DND-41 (cell line): ENCODE measurements at regions not wholly inside any gene's neighbourhood (a gene's known extent, or its start where the extent isn't known, plus 50 kb on each side); places are given as distances from the start of the nearest gene placed in this dataset.
"Not testable (repeated sequence)": the region's sequence is repeated elsewhere in the genome, so short reads cannot be mapped to it uniquely, and the experiment has no call there.

Experiments
- ATAC-seq: fragments of 200-7000 bp; cut with Tn5 transposase; 3 replicates; pipeline ENCODE4 v1.9.1; 2021; ENCODE audit warnings: low read depth; ENCODE audit not compliant: insufficient read depth
- DNase-seq: peaks from one replicate; pipeline ENCODE4 v3.0.0-alpha.2; 2020
- H2AFZ ChIP-seq: 2 replicates; pipeline ENCODE4 v1.6.0; 2012; ENCODE audit warnings: low read depth, low read length
- H3K27ac ChIP-seq: 2 replicates; pipeline ENCODE4 v1.5.1; 2012; ENCODE audit warnings: low read length, inconsistent platforms
- H3K27me3 ChIP-seq: fragments of 200-600 bp; sonication (generic); 2 replicates; pipeline ENCODE4 v1.6.0; 2012; ENCODE audit warnings: low read length, mild to moderate bottlenecking, inconsistent platforms; ENCODE audit not compliant: insufficient read depth, poor library complexity
- H3K36me3 ChIP-seq: 2 replicates; pipeline ENCODE4 v1.5.1; 2012; ENCODE audit warnings: low read length, inconsistent platforms; ENCODE audit not compliant: insufficient read depth
- H3K4me1 ChIP-seq: 2 replicates; pipeline ENCODE4 v1.5.1; 2012; ENCODE audit warnings: mild to moderate bottlenecking, low read length; ENCODE audit not compliant: insufficient read depth
- H3K4me2 ChIP-seq: 2 replicates; pipeline ENCODE4 v1.6.0; 2012; ENCODE audit warnings: mild to moderate bottlenecking, moderate library complexity, low read length, inconsistent platforms; ENCODE audit not compliant: insufficient read depth
- H3K4me3 ChIP-seq, 2 experiments: fragments of 200-600 bp in 1 of 2; shearing (Covaris generic) in 1 of 2; 2 replicates each; pipeline ENCODE4 v1.5.1; 2012 to 2016; ENCODE audit warnings: inconsistent platforms in 2 of 2, low read length in 2 of 2, mild to moderate bottlenecking in 2 of 2, low read depth in 1 of 2, moderate library complexity in 1 of 2
- H3K79me2 ChIP-seq: 2 replicates; pipeline ENCODE4 v1.6.0; 2012; ENCODE audit warnings: low read length, inconsistent platforms; ENCODE audit not compliant: insufficient read depth
- H3K9ac ChIP-seq: 2 replicates; pipeline ENCODE4 v1.6.0; 2012; ENCODE audit warnings: low read depth, mild to moderate bottlenecking, inconsistent platforms, low read length, moderate library complexity
- H3K9me3 ChIP-seq: 2 replicates; pipeline ENCODE4 v1.5.1; 2012; ENCODE audit warnings: low read length, moderate library complexity, mild to moderate bottlenecking, inconsistent platforms; ENCODE audit not compliant: insufficient read depth, severe bottlenecking
- H4K20me1 ChIP-seq: 2 replicates; pipeline ENCODE4 v1.6.0; 2012; ENCODE audit warnings: low read length; ENCODE audit not compliant: insufficient read depth
- EZH2 ChIP-seq: IDR thresholded peaks from 3 replicates; pipeline ENCODE4 v1.6.1; 2012; ENCODE audit warnings: borderline replicate concordance, low read depth, mild to moderate bottlenecking, moderate library complexity, low read length, inconsistent platforms; ENCODE audit not compliant: severe bottlenecking
- TF ChIP-seq, protein P1 (sequence below): IDR thresholded peaks from 2 replicates; pipeline ENCODE4 v1.5.1; 2012; ENCODE audit warnings: borderline replicate concordance, low read length, moderate library complexity, mild to moderate bottlenecking; ENCODE audit not compliant: poor library complexity, severe bottlenecking; ENCODE audit errors: extremely low read depth

DNA sequence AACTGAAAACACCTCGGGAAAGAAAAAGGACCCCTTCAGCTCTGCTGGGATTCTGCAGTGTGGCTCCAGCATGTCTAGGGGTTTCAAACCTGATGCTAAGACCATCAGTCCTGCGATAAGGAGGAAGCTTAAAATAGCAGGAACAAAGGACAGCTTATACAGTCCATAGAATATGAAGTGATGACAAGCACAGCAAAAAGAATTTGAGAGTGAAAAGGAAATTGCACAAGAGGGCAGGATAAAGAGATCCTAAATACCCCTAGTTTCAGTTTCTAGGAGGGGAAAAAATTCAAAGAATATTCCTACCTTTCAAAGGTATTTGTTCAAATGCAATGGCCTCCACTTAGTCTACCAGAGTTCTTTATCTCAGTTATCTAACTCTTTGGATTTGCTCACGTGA lies 171.4 kb downstream of the TGFB2 start:
- no peak for DNase-seq
- no peak overlapping the region for H2AFZ ChIP-seq
- no peak overlapping the region for H3K27ac ChIP-seq

DNA sequence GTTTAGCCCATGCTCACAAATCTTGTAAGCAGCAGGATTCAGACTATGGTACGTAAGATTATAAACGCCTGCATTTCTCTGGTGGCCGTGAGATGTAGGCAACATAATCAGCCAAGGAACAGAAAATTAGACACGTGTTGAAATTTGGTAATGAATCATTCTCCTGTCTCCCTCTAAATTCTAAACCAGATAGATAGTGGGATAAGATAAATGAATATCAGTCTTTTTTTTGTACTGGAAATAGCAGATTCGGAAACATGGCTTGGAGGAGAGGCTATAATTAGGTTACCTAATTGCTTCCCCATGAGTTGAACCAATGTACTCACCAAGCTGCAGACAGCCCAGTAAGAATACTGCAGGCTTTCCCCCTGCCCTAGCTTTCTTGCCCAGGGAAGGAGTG lies 172.3 kb downstream of the TGFB2 start:
- ATAC-seq = no peak
- no peak for TF ChIP-seq EZH2
- TF ChIP-seq, protein P1, sequence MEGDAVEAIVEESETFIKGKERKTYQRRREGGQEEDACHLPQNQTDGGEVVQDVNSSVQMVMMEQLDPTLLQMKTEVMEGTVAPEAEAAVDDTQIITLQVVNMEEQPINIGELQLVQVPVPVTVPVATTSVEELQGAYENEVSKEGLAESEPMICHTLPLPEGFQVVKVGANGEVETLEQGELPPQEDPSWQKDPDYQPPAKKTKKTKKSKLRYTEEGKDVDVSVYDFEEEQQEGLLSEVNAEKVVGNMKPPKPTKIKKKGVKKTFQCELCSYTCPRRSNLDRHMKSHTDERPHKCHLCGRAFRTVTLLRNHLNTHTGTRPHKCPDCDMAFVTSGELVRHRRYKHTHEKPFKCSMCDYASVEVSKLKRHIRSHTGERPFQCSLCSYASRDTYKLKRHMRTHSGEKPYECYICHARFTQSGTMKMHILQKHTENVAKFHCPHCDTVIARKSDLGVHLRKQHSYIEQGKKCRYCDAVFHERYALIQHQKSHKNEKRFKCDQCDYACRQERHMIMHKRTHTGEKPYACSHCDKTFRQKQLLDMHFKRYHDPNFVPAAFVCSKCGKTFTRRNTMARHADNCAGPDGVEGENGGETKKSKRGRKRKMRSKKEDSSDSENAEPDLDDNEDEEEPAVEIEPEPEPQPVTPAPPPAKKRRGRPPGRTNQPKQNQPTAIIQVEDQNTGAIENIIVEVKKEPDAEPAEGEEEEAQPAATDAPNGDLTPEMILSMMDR = no peak

More for the DNA sequence above, 171.4 kb downstream of the TGFB2 start:
- no peaks in the 10 kb centered on the region for H3K4me1 ChIP-seq
- H3K9ac ChIP-seq = no peak overlapping the region
- H4K20me1 ChIP-seq = no peaks in the 10 kb centered on the region
- no peaks in the 10 kb centered on the region for H3K9me3 ChIP-seq
- ATAC-seq = no peak
- H3K36me3 ChIP-seq = no peaks in the 10 kb centered on the region
- no peaks in the 10 kb centered on the region for H3K79me2 ChIP-seq
- TF ChIP-seq, protein P1 = no peak
- TF ChIP-seq EZH2 = no peak
- H3K4me3 ChIP-seq = no peak overlapping the region
- no peak overlapping the region for H3K4me2 ChIP-seq
- no peaks in the 10 kb centered on the region for H3K27me3 ChIP-seq

DNA sequence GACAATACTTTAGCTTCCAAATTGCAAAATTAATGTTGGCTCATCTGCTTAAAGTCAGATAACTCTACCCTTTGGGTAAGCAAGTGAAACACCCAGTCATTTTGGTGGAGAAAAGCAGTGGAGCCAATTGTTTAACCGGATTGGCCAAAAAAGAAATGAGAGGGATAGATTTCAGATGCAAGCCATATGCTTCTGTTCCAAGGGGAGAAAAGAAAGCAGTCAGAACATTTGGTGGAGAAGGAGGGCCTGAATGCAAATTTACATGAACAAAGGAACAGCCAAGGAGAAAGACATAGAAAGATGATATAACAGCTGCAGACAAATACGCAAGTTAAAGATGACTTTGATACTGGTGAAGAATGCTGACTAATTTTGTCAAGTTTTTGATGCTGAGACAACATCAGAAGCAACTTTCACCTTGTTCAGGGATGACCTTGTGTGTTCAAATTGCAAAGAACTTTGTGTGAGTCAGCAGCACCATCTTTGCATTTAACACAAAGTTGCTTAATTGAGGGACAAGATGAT lies 173.1 kb downstream of the TGFB2 start:
- DNase-seq = no peak
- H2AFZ ChIP-seq = no peak overlapping the region
- TF ChIP-seq, protein P1 = no peak
- no peak for TF ChIP-seq EZH2
- no peaks in the 10 kb centered on the region for H3K36me3 ChIP-seq
- H3K9ac ChIP-seq = no peak overlapping the region
- H3K27me3 ChIP-seq = no peaks in the 10 kb centered on the region
- no peaks in the 10 kb centered on the region for H3K4me1 ChIP-seq
- H3K79me2 ChIP-seq = no peaks in the 10 kb centered on the region
- H3K4me2 ChIP-seq = no peak overlapping the region
- H4K20me1 ChIP-seq = no peaks in the 10 kb centered on the region
- no peak for ATAC-seq
- no peak overlapping the region for H3K27ac ChIP-seq
- H3K9me3 ChIP-seq = no peaks in the 10 kb centered on the region
- H3K4me3 ChIP-seq = no peak overlapping the region

More for the DNA sequence above, 172.3 kb downstream of the TGFB2 start:
- Histone ChIP-seq H3K27me3 (no peaks in the 10 kb centered on the region), H3K27ac (no peak overlapping the region), H2AFZ (no peak overlapping the region), H3K4me1 (no peaks in the 10 kb centered on the region), H4K20me1 (no peaks in the 10 kb centered on the region), H3K79me2 (no peaks in the 10 kb centered on the region), H3K4me2 (no peak overlapping the region), H3K4me3 (no peak overlapping the region), H3K36me3 (no peaks in the 10 kb centered on the region), H3K9ac (no peak overlapping the region), H3K9me3 (no peaks in the 10 kb centered on the region)
- no peak for DNase-seq

DNA sequence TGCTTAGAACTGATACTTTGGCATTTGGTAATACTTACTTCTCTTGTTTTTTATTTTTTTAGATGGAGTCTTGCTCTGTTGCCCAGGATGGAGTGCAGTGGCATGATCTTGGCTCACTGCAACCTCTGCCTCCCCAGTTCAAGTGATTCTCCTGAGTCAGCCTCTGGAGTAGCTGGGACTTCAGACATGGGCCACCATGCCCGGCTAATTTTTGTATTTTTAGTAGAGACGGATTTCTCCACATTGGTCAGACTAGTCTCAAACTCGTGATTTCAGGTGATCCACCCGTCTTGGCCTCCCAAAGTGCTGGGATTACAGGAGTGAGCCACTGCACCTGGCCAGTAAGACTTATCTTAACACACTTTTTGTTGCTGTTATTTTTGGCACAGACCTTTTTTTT lies 175.5 kb downstream of the TGFB2 start:
- not testable (repeated sequence) for H3K4me3 ChIP-seq, ATAC-seq, H3K36me3 ChIP-seq, H3K9ac ChIP-seq, H3K27me3 ChIP-seq, H4K20me1 ChIP-seq, H3K79me2 ChIP-seq, H3K9me3 ChIP-seq, H3K4me1 ChIP-seq, DNase-seq, H3K27ac ChIP-seq, H3K4me2 ChIP-seq, H2AFZ ChIP-seq
